CD4-positive, alpha-beta T cell (primary cell): ENCODE measurements at regions not wholly inside any gene's neighbourhood (a gene's known extent, or its start where the extent isn't known, plus 50 kb on each side); places are given as distances from the start of the nearest gene placed in this dataset.
"Not testable (repeated sequence)": the region's sequence is repeated elsewhere in the genome, so short reads cannot be mapped to it uniquely, and the experiment has no call there.

Source experiments
- ATAC-seq: fragments of 200-7000 bp; cut with Tn5 transposase; one replicate; pipeline ENCODE4 v1.10.0; 2022; ENCODE audit warnings: mild to moderate bottlenecking; ENCODE audit not compliant: poor library complexity
- CTCF ChIA-PET: fragments of 350-600 bp; sonication (Branson Sonifier 250); formaldehyde crosslinking; loops from one replicate; lab custom pipeline; 2021; ENCODE audit warnings: antibody characterized with exemption, inconsistent platforms; lab: Charles Lee
- POLR2A ChIA-PET: fragments of 350-600 bp; sonication (Branson Sonifier 250); formaldehyde crosslinking; loops from one replicate; lab custom pipeline; 2021; ENCODE audit warnings: antibody characterized with exemption, inconsistent platforms; lab: Charles Lee
- DNase-seq, 14 experiments: peaks; one replicate each; pipeline ENCODE4 v3.0.0-alpha.2; 2013 to 2020; ENCODE audit warnings: mixed read lengths in 2 of 14
- H3K27ac ChIP-seq, 2 donors: one replicate each; pipeline versions ENCODE4 v1.5.1 to v1.7.0; 2013; ENCODE audit warnings: low read length in 2 of 2, low read depth in 1 of 2, mild to moderate bottlenecking in 1 of 2
- H3K27me3 ChIP-seq, 2 experiments: 1 replicate in 1 of 2; 2 replicates in 1 of 2; pipeline versions ENCODE4 v1.6.1 to v1.7.0; 2013; ENCODE audit warnings: low read length in 2 of 2, control low read depth in 1 of 2, mild to moderate bottlenecking in 1 of 2, moderate library complexity in 1 of 2; ENCODE audit not compliant: insufficient read depth in 2 of 2, control insufficient read depth in 1 of 2
- H3K36me3 ChIP-seq: one replicate; pipeline ENCODE4 v1.6.1; 2013; ENCODE audit warnings: low read length, control low read depth; ENCODE audit not compliant: insufficient read depth
- H3K4me1 ChIP-seq: one replicate; pipeline ENCODE4 v1.6.1; 2013; ENCODE audit warnings: low read length, control low read depth; ENCODE audit not compliant: insufficient read depth
- H3K4me3 ChIP-seq: one replicate; pipeline ENCODE4 v1.5.1; 2013; ENCODE audit warnings: mild to moderate bottlenecking, low read length, moderate library complexity
- H3K9me3 ChIP-seq, 2 experiments: 1 replicate in 1 of 2; 2 replicates in 1 of 2; pipeline versions ENCODE4 v1.6.1 to v1.7.0; 2013; ENCODE audit warnings: low read length in 2 of 2, mild to moderate bottlenecking in 2 of 2, control low read depth in 1 of 2, moderate library complexity in 1 of 2; ENCODE audit not compliant: control insufficient read depth in 1 of 2, insufficient read depth in 1 of 2
- H3K27ac Mint-ChIP-seq: one replicate; pipeline ENCODE4 v1.8.0; 2020; ENCODE audit warnings: mixed read lengths
- H3K27me3 Mint-ChIP-seq: one replicate; pipeline ENCODE4 v1.8.0; 2021; ENCODE audit warnings: mixed read lengths
- H3K36me3 Mint-ChIP-seq: one replicate; pipeline ENCODE4 v1.8.0; 2021; ENCODE audit warnings: low read depth, mixed read lengths
- H3K4me1 Mint-ChIP-seq: one replicate; pipeline ENCODE4 v1.8.0; 2021; ENCODE audit warnings: low read depth, mixed read lengths
- H3K4me3 Mint-ChIP-seq: one replicate; pipeline ENCODE4 v1.8.0; 2020; ENCODE audit warnings: mild to moderate bottlenecking, mixed read lengths
- H3K9me3 Mint-ChIP-seq: one replicate; pipeline ENCODE4 v1.8.0; 2020; ENCODE audit warnings: mixed read lengths
- CTCF ChIP-seq: fragments of 200-600 bp; IDR thresholded peaks from one replicate; pipeline ENCODE4 v1.8.0; 2022; ENCODE audit warnings: antibody characterized with exemption, mild to moderate bottlenecking
- intact Hi-C, 2 experiments: fragments of 100-400 bp; cut with DNase I in 1 of 2; cut with micrococcal nuclease in 1 of 2; formaldehyde crosslinking; loops; one replicate each; pipeline versions ENCODE4 v1.15.1 to v1.9.0; 2023 to 2025; cut with DNase I, micrococcal nuclease

- Mint-ChIP-seq H3K36me3 (no peaks in the 10 kb centered on the region), H3K9me3 (peaks cover 2% of the 10 kb centered on the region), H3K27me3 (peaks cover 5% of the 10 kb centered on the region), H3K4me3 (no peak overlapping the region), H3K27ac (no peak overlapping the region), H3K4me1 (peaks cover 2% of the 10 kb centered on the region)
- no peak for ATAC-seq
- no peak for TF ChIP-seq CTCF
- no peak for DNase-seq
- H3K4me1 ChIP-seq: no peaks in the 10 kb centered on the region
- H3K4me3 ChIP-seq: no peak overlapping the region
- no peaks in the 10 kb centered on the region for H3K9me3 ChIP-seq
- POLR2A ChIA-PET: interaction anchor here (0.6 kb wide), 1 partner anchor 399 kb away, joined by 3 read pairs; no protein-coding TSS in a partner anchor
- H3K27me3 ChIP-seq: no peaks in the 10 kb centered on the region
- no peak overlapping the region for H3K27ac ChIP-seq
- no peaks in the 10 kb centered on the region for H3K36me3 ChIP-seq
- intact Hi-C loops: no loop called here
- CTCF ChIA-PET: no interaction called here
Measured at GRCh38 chr10:63689768-63690167, 168.6 kb downstream of the REEP3 start.

- TF ChIP-seq CTCF: no peak
- H3K4me3 Mint-ChIP-seq: no peak overlapping the region
- H3K27ac Mint-ChIP-seq: no peak overlapping the region
- DNase-seq (no peak), ATAC-seq (no peak)
- CTCF ChIA-PET: no interaction called here
- no peaks in the 10 kb centered on the region for H3K27me3 ChIP-seq
- H3K9me3 Mint-ChIP-seq: peaks cover 2% of the 10 kb centered on the region
- H3K9me3 ChIP-seq: no peaks in the 10 kb centered on the region
- H3K36me3 Mint-ChIP-seq: no peaks in the 10 kb centered on the region
- H3K27me3 Mint-ChIP-seq: peaks cover 3% of the 10 kb centered on the region
- no peaks in the 10 kb centered on the region for H3K4me1 Mint-ChIP-seq
- H3K4me3 ChIP-seq: no peak overlapping the region
- H3K36me3 ChIP-seq: no peaks in the 10 kb centered on the region
- H3K4me1 ChIP-seq: no peaks in the 10 kb centered on the region
- POLR2A ChIA-PET: no interaction called here
- intact Hi-C loops: no loop called here
- H3K27ac ChIP-seq: no peak overlapping the region
Measured at GRCh38 chr10:63692220-63692896, 171.2 kb downstream of the REEP3 start.

GRCh38 chr10:63693021-63693420, 171.8 kb downstream of the REEP3 start:
- intact Hi-C loops, H3K27me3 ChIP-seq, H3K4me1 Mint-ChIP-seq, POLR2A ChIA-PET, H3K27ac ChIP-seq, H3K9me3 ChIP-seq, H3K4me3 ChIP-seq, H3K27ac Mint-ChIP-seq, H3K36me3 Mint-ChIP-seq, H3K27me3 Mint-ChIP-seq, CTCF ChIA-PET, H3K9me3 Mint-ChIP-seq, H3K4me1 ChIP-seq, H3K36me3 ChIP-seq, H3K4me3 Mint-ChIP-seq, ATAC-seq, DNase-seq: not testable (repeated sequence)

- Mint-ChIP-seq H3K27ac (no peak overlapping the region), H3K4me3 (no peak overlapping the region), H3K36me3 (no peaks in the 10 kb centered on the region), H3K4me1 (no peaks in the 10 kb centered on the region), H3K9me3 (peaks cover 2% of the 10 kb centered on the region), H3K27me3 (no peaks in the 10 kb centered on the region)
- Histone ChIP-seq H3K27ac (no peak overlapping the region), H3K27me3 (no peaks in the 10 kb centered on the region), H3K4me1 (no peaks in the 10 kb centered on the region), H3K9me3 (no peaks in the 10 kb centered on the region), H3K4me3 (no peak overlapping the region), H3K36me3 (no peaks in the 10 kb centered on the region)
- no peak for ATAC-seq
- ChIA-PET POLR2A (no interaction called here), CTCF (no interaction called here)
- intact Hi-C loops: no loop called here
- no peak for TF ChIP-seq CTCF
- no peak for DNase-seq
Measured at GRCh38 chr10:63696205-63696604, 175.0 kb downstream of the REEP3 start.
